ENCODE measurements at regions not wholly inside any gene's neighbourhood (a gene's known extent, or its start where the extent isn't known, plus 50 kb on each side); places are given as distances from the start of the nearest gene placed in this dataset.
"Not testable (repeated sequence)": the region's sequence is repeated elsewhere in the genome, so short reads cannot be mapped to it uniquely, and the experiment has no call there.

- no peak for DNase-seq (ENCODE audit: low read depth, low spot score)
- CTCF ChIA-PET = no interaction called here
Measured at GRCh38 chr21:14058566-14058965, 152.2 kb downstream of the LIPI start.

GRCh38 chr21:14057841-14058481 lies 152.8 kb downstream of the LIPI start:
- H3K27me3 ChIP-seq (ENCODE audit: control insufficient read depth, insufficient read depth, low read length); H3K4me3 ChIP-seq (ENCODE audit: low read depth, low read length); POLR2A ChIA-PET; CTCF ChIA-PET; DNase-seq (ENCODE audit: low read depth, low spot score); H3K27ac ChIP-seq (ENCODE audit: low read depth, low read length): not testable (repeated sequence)
- H3K9me3 ChIP-seq (ENCODE audit: control insufficient read depth, insufficient read depth, low read length) = peaks cover 53% of the 10 kb centered on the region

More at GRCh38 chr21:14058566-14058965, 152.2 kb downstream of the LIPI start:
- peaks cover 59% of the 10 kb centered on the region for H3K9me3 ChIP-seq (ENCODE audit: control insufficient read depth, insufficient read depth, low read length)
- H3K4me3 ChIP-seq (ENCODE audit: low read depth, low read length) = no peak overlapping the region
- no peak for TF ChIP-seq CTCF (IDR thresholded peaks at IDR 0.05; ENCODE audit: low read depth, low read length)
- POLR2A ChIA-PET = no interaction called here
- H3K27me3 ChIP-seq (ENCODE audit: control insufficient read depth, insufficient read depth, low read length) = no peaks in the 10 kb centered on the region
- H3K27ac ChIP-seq (ENCODE audit: low read depth, low read length) = no peak overlapping the region

DNA sequence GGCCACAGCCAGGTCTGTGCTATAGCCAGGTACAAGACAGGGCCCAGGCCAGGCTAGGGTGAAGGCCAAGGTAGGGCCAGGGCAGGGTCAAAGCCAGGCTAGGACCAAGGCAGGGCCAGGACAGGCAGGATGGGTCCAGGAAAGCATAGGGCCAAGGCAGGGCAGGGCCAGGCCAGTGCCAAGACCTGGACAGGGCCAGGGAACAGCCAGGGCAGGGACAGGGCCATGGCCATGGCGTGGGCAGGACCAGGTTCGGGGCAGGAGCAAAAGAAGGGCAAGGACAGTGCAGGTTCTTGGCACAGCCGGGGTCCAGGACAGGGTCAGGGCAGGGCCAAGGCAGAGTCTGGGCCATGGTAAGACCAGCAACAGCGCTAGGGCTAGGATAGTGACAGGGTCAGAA lies 153.4 kb downstream of the LIPI start:
- Histone ChIP-seq H3K9me3 (ENCODE audit: control insufficient read depth, insufficient read depth, low read length) (peaks cover 47% of the 10 kb centered on the region), H3K4me3 (ENCODE audit: low read depth, low read length) (no peak overlapping the region), H3K27ac (ENCODE audit: low read depth, low read length) (no peak overlapping the region), H3K27me3 (ENCODE audit: control insufficient read depth, insufficient read depth, low read length) (no peaks in the 10 kb centered on the region)
- ChIA-PET CTCF (no interaction called here), POLR2A (no interaction called here)
- TF ChIP-seq CTCF (IDR thresholded peaks at IDR 0.05; ENCODE audit: low read depth, low read length) = no peak
- DNase-seq (ENCODE audit: low read depth, low spot score) = no peak

DNA sequence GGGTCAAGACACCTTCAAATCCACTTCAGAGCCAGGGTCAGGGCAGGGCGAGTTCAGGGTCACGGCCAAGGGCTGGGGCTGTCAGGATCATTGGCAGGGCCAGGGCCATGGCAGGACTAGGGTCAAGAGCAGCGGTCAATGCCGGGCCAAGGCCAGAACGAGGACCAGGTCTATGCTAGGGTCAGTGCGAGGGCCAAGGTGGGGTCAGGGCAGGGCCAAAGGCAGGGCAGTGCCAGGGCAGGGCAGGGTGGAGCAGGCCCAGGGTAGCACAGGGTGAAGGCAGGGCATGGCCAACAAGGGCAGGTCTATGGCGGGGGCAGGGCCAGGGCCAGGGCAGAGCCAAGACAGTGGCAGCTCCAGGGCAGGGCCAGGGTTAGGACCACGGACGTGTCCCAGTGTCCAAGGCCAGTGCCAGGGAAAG lies 154.0 kb downstream of the LIPI start:
- ChIA-PET POLR2A (no interaction called here), CTCF (no interaction called here)
- Histone ChIP-seq H3K9me3 (ENCODE audit: control insufficient read depth, insufficient read depth, low read length) (peaks cover 41% of the 10 kb centered on the region), H3K4me3 (ENCODE audit: low read depth, low read length) (no peak overlapping the region), H3K27me3 (ENCODE audit: control insufficient read depth, insufficient read depth, low read length) (no peaks in the 10 kb centered on the region), H3K27ac (ENCODE audit: low read depth, low read length) (no peak overlapping the region)
- no peak for DNase-seq (ENCODE audit: low read depth, low spot score)
- TF ChIP-seq CTCF (IDR thresholded peaks at IDR 0.05; ENCODE audit: low read depth, low read length) = no peak

GRCh38 chr21:14055746-14056515 lies 154.8 kb downstream of the LIPI start:
- CTCF ChIA-PET; DNase-seq (ENCODE audit: low read depth, low spot score); H3K27me3 ChIP-seq (ENCODE audit: control insufficient read depth, insufficient read depth, low read length); H3K27ac ChIP-seq (ENCODE audit: low read depth, low read length); POLR2A ChIA-PET; H3K4me3 ChIP-seq (ENCODE audit: low read depth, low read length): not testable (repeated sequence)
- peaks cover 41% of the 10 kb centered on the region for H3K9me3 ChIP-seq (ENCODE audit: control insufficient read depth, insufficient read depth, low read length)

DNA sequence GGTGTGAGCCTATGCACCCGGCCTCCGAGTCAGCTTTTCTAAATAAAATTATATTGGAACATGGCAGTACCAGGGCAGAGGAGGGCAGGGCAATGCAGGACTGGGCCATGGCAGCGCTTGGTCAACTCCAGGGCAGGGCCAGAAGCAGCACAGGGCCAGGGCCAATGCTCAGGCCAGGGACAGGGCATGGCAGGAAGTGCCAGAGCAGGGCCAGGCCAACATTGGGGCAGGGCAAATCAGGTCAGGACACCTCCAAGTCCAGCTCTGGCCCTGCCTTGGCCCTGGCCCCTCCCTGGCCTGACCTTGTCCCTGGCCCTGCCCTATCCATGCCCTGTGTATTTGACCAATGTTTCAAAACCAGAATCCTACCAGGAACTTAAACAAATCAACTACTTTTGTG lies 156.1 kb downstream of the LIPI start:
- peaks cover 41% of the 10 kb centered on the region for H3K9me3 ChIP-seq (ENCODE audit: control insufficient read depth, insufficient read depth, low read length)
- no peaks in the 10 kb centered on the region for H3K27me3 ChIP-seq (ENCODE audit: control insufficient read depth, insufficient read depth, low read length)
- POLR2A ChIA-PET = no interaction called here
- no peak overlapping the region for H3K4me3 ChIP-seq (ENCODE audit: low read depth, low read length)
- no peak overlapping the region for H3K27ac ChIP-seq (ENCODE audit: low read depth, low read length)
- CTCF ChIA-PET = no interaction called here
- no peak for TF ChIP-seq CTCF (IDR thresholded peaks at IDR 0.05; ENCODE audit: low read depth, low read length)
- no peak for DNase-seq (ENCODE audit: low read depth, low spot score)

Data from AG04450 (cell line).